Upper lobe of left lung (tissue), 6 donors: ENCODE measurements at regions not wholly inside any gene's neighbourhood (a gene's known extent, or its start where the extent isn't known, plus 50 kb on each side); places are given as distances from the start of the nearest gene placed in this dataset.

Experiments used
- ATAC-seq, 2 donors: fragments of 200-7000 bp; cut with Tn5 transposase; one replicate each; pipeline ENCODE4 v1.9.1; 2022; ENCODE audit warnings: mild to moderate bottlenecking in 2 of 2, moderate library complexity in 2 of 2; ENCODE audit not compliant: low FRiP score in 2 of 2
- DNase-seq, 2 donors: peaks; one replicate each; pipeline ENCODE4 v3.0.0-alpha.2; 2019 to 2020
- H3K27ac ChIP-seq, 4 donors: fragments of 200-600 bp; sonication (generic); one replicate each; pipeline ENCODE4 v1.5.1; 2016 to 2019
- H3K27me3 ChIP-seq, 4 donors: fragments of 200-600 bp; sonication (generic); one replicate each; pipeline ENCODE4 v1.5.1; 2017 to 2019
- H3K36me3 ChIP-seq, 4 donors: fragments of 200-600 bp; sonication (generic); one replicate each; pipeline ENCODE4 v1.5.1; 2016 to 2019
- H3K4me1 ChIP-seq, 4 donors: fragments of 200-600 bp; sonication (generic); one replicate each; pipeline ENCODE4 v1.5.1; 2018 to 2019
- H3K4me3 ChIP-seq, 4 donors: fragments of 200-600 bp; sonication (generic); one replicate each; pipeline ENCODE4 v1.5.1; 2017 to 2019; ENCODE audit warnings: mild to moderate bottlenecking in 2 of 4, moderate library complexity in 1 of 4
- H3K9me3 ChIP-seq, 4 donors: fragments of 200-600 bp; sonication (generic); one replicate each; pipeline ENCODE4 v1.5.1; 2018 to 2019
- CTCF ChIP-seq, 6 experiments: fragments of 450-650 bp in 4 of 6; fragments of 200-600 bp in 2 of 6; sonication (generic) in 2 of 6; IDR thresholded peaks; one replicate each; pipeline ENCODE4 v1.5.1; 2016 to 2019; ENCODE audit warnings: antibody characterized with exemption in 6 of 6
- EP300 ChIP-seq, 4 donors: sonication (generic); formaldehyde crosslinking; IDR thresholded peaks; one replicate each; pipeline ENCODE4 v1.5.1; 2017; ENCODE audit warnings: antibody characterized with exemption in 4 of 4, control low read depth in 2 of 4
- POLR2A ChIP-seq, 4 donors: fragments of 450-650 bp; IDR thresholded peaks; one replicate each; pipeline ENCODE4 v1.5.1; 2016 to 2017; ENCODE audit warnings: antibody characterized with exemption in 4 of 4, mild to moderate bottlenecking in 2 of 4
- POLR2AphosphoS5 ChIP-seq, 2 donors: sonication (generic); formaldehyde crosslinking; IDR thresholded peaks; one replicate each; pipeline ENCODE4 v1.5.1; 2017; ENCODE audit warnings: antibody characterized with exemption in 2 of 2
- WGBS, 2 donors: methylation state at CpG; one replicate each; pipeline ENCODE4 v1.1.5; 2017 to 2018; 5-methylcytosine and 5-hydroxymethylcytosine counted together
- donor health status: DM: no; HTN: no; CAD: no; lungs with moderate emphysema.
- donor health status: DM: no; HTN: yes; CAD: no; lungs with severe emphysema.

DNA sequence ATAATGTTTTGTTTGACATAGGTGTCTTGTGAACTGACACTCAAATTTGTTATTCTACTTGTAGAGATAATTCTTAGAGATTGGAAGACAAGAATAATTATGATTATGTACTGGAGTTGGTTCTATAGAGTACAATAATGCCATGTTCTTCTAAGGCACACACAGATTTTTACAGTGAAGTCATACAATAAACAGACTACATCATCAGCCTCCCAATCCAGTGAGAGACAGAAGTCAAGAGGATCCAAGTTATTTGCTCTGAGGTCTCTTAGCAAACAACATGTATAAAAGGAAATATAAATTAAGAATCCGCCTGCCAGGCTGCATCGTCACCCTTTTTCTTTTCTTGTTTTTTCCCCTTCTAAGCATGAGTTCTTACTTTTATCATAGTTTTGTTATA, 613.5 kb upstream of the SETBP1 start:
- Histone ChIP-seq H3K27me3 (no peaks in the 10 kb centered on the region), H3K4me3 (no peak overlapping the region), H3K36me3 (no peaks in the 10 kb centered on the region), H3K27ac (no peak overlapping the region), H3K4me1 (no peaks in the 10 kb centered on the region), H3K9me3 (no peaks in the 10 kb centered on the region)
- DNase-seq = no peak
- no peak for ATAC-seq
- TF ChIP-seq POLR2A (IDR thresholded peaks at IDR 0.05) = no peak
- TF ChIP-seq CTCF (IDR thresholded peaks at IDR 0.05) = no peak
- TF ChIP-seq POLR2AphosphoS5 (IDR thresholded peaks at IDR 0.05) = no peak
- TF ChIP-seq EP300 (IDR thresholded peaks at IDR 0.05) = no peak
- 93 to 95% methylated on average over 2 of the region's 2 CpGs for WGBS, 2 donors

DNA sequence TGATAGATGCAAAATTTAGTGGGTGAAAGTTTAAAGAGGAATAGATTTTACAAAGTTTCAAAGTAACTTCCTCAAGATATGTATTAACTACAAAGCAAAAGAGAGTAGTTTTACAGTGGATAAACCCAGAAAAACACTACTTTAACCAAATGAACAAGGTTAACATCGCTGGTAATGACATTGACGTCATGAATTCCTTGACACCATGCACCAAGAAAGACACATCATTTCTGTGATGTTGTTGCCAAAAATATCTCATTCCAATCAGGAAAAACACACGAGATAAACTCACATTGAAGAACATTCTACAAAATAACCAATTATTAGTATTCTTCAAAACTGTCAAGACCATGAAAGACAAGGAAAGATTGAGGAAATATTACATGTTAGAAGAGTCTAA, 605.6 kb upstream of the SETBP1 start:
- TF ChIP-seq CTCF (IDR thresholded peaks at IDR 0.05) = no peak
- no peak for TF ChIP-seq POLR2AphosphoS5 (IDR thresholded peaks at IDR 0.05)
- no peak for TF ChIP-seq EP300 (IDR thresholded peaks at IDR 0.05)
- TF ChIP-seq POLR2A (IDR thresholded peaks at IDR 0.05) = no peak
- no peak for ATAC-seq

DNA sequence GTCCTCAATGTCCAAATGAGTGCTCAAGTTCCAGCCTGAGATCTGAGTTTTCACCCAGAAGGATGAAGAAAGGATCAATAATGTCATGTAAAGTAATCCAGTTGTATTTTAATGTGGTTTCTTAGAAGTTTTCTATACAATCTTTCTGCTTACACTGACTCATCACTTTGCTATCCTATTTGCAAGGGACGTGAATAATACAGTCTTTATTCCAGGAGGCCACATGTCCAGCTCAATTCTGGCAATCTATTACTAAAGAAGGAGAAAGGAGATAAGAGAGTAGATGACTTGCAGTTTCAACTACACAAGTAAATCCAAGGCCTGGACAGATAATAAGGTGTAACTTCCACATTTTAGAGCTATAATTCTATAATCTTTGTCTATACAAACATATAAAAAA, 601.1 kb upstream of the SETBP1 start:
- H3K9me3 ChIP-seq = no peaks in the 10 kb centered on the region
- WGBS, 2 donors = 53 to 61% methylated on average over 1 of the region's 1 CpG
- TF ChIP-seq POLR2A (IDR thresholded peaks at IDR 0.05) (no peak), CTCF (IDR thresholded peaks at IDR 0.05) (no peak), POLR2AphosphoS5 (IDR thresholded peaks at IDR 0.05) (no peak), EP300 (IDR thresholded peaks at IDR 0.05) (no peak)
- ATAC-seq = no peak
- H3K4me3 ChIP-seq = no peak overlapping the region
- no peaks in the 10 kb centered on the region for H3K27me3 ChIP-seq
- no peaks in the 10 kb centered on the region for H3K36me3 ChIP-seq
- no peak for DNase-seq
- H3K4me1 ChIP-seq = no peaks in the 10 kb centered on the region
- H3K27ac ChIP-seq = no peak overlapping the region

More for the DNA sequence above, 605.6 kb upstream of the SETBP1 start:
- Histone ChIP-seq H3K36me3 (no peaks in the 10 kb centered on the region), H3K27me3 (no peaks in the 10 kb centered on the region), H3K9me3 (no peaks in the 10 kb centered on the region), H3K4me1 (no peaks in the 10 kb centered on the region), H3K27ac (no peak overlapping the region), H3K4me3 (no peak overlapping the region)
- no peak for DNase-seq
- 74% methylated on average over 3 of the region's 3 CpGs for WGBS, 2 donors

- DNase-seq = no peak
- whole genome bisulfite sequencing, 2 donors = 82 to 91% methylated on average over 1 of the region's 1 CpG
- Histone ChIP-seq H3K27me3 (no peaks in the 10 kb centered on the region), H3K36me3 (no peaks in the 10 kb centered on the region), H3K4me1 (no peaks in the 10 kb centered on the region), H3K9me3 (no peaks in the 10 kb centered on the region), H3K4me3 (no peak overlapping the region), H3K27ac (no peak overlapping the region)
- TF ChIP-seq POLR2AphosphoS5 (IDR thresholded peaks at IDR 0.05) = no peak
- no peak for TF ChIP-seq CTCF (IDR thresholded peaks at IDR 0.05)
- TF ChIP-seq POLR2A (IDR thresholded peaks at IDR 0.05) = no peak
- TF ChIP-seq EP300 (IDR thresholded peaks at IDR 0.05) = no peak
- no peak for ATAC-seq
Measured at GRCh38 chr18:44080054-44080453, 600.6 kb upstream of the SETBP1 start.

DNA sequence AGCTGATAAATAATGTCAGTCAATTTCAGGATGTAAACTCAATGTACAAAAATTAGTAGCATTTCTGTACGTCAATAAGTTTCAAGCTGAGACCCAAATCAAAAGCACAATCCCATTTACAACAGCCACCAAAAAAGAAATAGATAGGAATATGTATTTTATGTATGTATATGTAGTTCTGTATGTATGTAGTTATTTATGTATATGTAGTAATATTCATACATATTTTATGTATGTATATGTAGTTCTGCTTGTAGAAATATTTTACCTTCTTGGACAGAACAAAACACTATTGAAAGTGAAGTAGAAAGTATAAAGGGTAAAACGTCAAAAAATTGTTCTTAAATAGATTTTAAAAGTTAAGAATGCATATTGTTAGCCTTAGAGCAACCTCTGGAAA, 591.0 kb upstream of the SETBP1 start:
- TF ChIP-seq EP300 (IDR thresholded peaks at IDR 0.05) (no peak), POLR2AphosphoS5 (IDR thresholded peaks at IDR 0.05) (no peak), CTCF (IDR thresholded peaks at IDR 0.05) (no peak), POLR2A (IDR thresholded peaks at IDR 0.05) (no peak)
- WGBS, 2 donors = 68 to 73% methylated on average over 2 of the region's 2 CpGs
- H3K27me3 ChIP-seq = no peaks in the 10 kb centered on the region
- no peaks in the 10 kb centered on the region for H3K9me3 ChIP-seq
- no peaks in the 10 kb centered on the region for H3K36me3 ChIP-seq
- no peak overlapping the region for H3K4me3 ChIP-seq
- H3K4me1 ChIP-seq = no peaks in the 10 kb centered on the region
- ATAC-seq (no peak), DNase-seq (no peak)
- H3K27ac ChIP-seq = no peak overlapping the region
